Occipital lobe (tissue), 1 donor: ENCODE measurements at regions not wholly inside any gene's neighbourhood (a gene's known extent, or its start where the extent isn't known, plus 50 kb on each side); places are given as distances from the start of the nearest gene placed in this dataset.

Experiments
- DNase-seq: peaks from one replicate; lab custom pipeline; 2025; lab: John Stamatoyannopoulos, UW

DNA sequence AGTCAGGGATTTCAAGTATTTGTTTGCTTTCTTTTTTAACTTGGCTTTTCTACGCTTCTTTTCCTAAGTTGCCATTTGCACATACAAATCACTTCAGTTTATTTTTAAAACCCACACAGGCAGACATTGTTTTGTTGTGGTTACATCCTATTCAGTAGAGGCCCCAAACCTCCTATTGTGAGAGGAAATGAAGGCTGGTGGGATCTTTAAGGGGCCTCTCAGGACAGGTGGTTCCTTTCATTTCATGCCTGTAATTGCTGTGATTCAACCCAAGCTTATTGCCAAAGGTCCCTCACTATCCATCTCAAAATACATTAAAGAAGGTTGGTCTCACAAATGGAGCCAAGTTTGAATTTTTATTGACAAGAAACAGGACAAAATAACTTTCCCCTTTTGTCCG lies 257.1 kb downstream of the ADAMTS20 start:
- no peak for DNase-seq

DNA sequence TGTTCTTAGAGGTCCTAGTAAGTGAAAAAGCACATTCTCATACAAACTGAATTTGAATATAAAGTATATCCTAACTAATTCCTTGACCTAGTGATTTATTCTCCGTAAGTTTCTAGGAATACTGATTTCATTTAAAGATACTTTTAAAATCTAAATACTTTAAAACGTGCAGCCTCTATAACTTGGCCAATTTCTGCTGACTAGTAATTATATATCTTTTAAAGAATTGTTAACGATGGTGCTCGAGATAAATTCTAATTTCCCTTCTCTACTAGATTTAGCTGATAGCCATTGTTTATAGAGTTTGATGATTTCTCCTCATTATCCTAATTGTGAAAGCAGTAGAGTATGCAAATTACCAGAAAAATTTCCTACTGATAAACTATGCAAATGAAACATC lies 257.9 kb downstream of the ADAMTS20 start:
- DNase-seq, result no peak

GRCh38 chr12:43293396-43293795 lies 258.6 kb downstream of the ADAMTS20 start:
- DNase-seq, result no peak

GRCh38 chr12:43292699-43293098 lies 259.3 kb downstream of the ADAMTS20 start:
- no peak for DNase-seq

GRCh38 chr12:43291516-43291915 lies 260.5 kb downstream of the ADAMTS20 start:
- DNase-seq, result no peak

DNA sequence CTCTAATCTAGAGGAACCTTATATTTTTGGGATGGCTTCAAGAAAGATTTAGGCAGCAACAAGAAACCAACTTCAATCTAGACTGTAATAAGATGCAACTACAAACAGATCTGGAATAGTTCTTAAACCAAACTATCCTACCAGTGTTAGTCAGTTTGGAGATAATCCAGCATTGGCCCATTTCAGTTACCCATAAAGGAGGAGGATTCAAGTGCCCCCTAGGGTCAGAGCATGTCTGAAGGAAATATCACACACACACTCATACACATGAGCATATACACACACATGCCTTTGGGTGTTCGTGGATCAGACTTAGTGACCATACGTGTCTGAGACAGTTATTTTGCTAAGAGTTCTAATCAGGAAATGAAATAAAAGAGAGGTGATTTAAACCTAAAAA lies 261.2 kb downstream of the ADAMTS20 start:
- DNase-seq, result no peak

DNA sequence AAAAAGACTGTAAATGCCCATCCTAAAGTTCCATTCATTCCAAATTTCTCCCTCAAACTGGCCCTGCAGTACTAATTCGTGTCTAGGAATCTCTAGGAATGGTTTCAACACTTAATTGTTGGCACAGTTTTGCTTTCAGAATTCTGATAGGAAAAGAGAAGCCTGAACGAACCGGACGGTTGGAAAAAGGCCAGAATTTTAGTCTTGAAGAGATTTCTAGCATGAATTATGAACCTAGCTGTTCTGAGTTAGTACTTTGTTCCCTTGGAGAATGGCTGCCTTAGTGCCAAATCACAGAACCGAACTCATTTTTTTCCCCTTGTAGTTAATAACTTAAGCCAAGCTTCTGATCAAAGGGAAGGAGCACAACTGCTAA lies 262.6 kb downstream of the ADAMTS20 start:
- no peak for DNase-seq

- no peak for DNase-seq
Observed at GRCh38 chr12:43288671-43289425, 263.2 kb downstream of the ADAMTS20 start.

DNA sequence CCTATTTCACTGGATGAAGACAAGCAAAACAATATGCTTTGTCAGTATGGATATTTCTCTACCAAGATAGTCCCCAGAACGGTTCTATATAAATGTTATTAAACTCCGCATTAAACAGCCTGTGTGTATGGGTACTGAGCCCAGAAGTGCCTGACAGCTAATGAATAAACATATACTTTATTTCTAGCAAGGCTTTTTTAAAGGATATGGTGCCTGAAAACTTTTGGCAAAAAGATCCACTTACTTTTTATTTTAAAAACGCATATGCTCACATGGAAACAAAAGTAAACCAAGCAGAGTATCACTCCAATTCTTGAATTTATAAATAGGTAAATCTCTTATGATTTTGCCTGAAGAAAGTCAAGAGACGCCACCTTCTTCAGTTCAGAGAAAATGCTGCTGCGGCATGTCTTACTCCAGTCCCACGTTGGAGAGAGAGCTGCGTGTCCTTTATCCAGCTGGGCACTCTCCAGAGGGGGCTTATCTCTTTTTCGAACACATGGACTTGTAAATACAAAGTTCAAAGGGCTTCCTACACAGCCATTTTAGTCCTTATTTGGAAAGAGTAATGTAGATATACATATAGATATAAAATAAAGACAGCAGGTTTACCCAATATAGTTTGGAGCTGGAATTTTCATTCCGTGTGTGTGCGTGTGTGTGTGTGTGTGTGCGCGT lies 264.2 kb downstream of the ADAMTS20 start:
- DNase-seq, result no peak

- DNase-seq, result no peak
Observed at GRCh38 chr12:43286986-43287385, 265.0 kb downstream of the ADAMTS20 start.

DNA sequence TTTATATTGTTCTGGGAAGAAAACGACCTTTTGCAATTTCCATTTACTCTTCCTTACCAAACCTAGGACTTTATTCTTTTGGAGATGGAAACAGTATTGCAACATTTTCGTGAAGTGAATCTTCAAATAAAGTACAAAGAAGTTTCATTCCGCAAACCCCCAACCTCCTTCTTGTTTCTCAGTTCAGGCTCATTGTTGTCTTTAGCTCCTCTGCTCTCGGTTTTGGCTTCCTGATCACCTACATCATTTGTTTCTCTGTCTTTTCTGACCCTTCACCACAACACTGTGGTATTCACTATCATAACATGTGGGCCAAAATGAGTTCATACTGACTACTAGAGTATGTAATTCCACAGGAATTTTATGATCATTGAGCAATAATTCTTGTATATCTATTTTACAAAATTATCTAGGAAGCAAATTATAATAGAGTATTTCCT lies 266.8 kb downstream of the ADAMTS20 start:
- DNase-seq, result no peak

DNA sequence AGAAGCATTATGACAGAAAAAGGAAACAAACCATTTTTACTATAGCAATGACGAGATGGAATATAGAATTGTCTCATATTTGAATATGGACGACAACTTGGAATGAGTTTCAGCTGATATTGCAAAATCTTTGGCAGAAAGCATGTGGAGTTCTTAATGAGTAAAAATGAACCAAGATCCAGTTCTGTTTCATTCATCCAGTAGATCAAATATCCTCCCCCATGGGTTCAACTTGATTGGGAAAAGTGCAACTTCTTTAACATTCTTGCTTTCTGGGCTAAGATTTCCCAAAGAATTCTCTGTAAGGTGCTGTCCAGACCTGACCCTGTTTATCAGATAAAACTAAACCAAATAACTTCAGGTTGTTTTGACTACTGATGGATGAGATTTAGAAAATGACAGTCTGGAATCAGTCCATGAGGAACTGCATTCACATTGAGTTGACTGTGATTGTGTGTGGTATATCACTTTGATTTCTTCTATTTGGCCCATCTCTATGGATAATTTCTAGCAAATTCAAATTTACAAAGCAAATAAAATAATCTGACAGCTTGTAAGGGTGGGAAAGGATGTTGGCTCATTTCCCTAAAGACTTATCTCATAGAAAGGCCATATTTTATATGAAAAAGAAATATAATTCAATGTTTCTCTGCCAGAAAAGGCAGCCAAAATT lies 267.4 kb downstream of the ADAMTS20 start:
- DNase-seq, result no peak

DNA sequence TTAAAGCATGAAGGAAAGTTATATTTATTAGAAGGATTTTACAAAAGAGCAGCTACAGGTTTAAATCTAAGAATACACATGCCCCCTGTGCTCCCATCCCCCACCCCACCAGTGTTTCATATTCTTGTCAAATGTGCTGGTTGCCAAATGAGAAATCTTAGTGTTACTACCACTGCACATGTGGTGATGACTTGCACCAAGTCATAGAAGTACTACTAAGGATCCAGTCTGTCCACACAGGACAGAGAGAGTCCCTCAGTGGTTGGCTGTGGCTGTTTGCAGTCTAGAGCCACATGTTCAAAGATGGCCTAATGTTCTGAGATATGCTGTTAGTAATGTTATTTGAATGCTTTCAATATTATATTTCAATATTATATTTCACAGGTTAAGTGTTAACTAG lies 268.8 kb downstream of the ADAMTS20 start:
- DNase-seq, result no peak

DNA sequence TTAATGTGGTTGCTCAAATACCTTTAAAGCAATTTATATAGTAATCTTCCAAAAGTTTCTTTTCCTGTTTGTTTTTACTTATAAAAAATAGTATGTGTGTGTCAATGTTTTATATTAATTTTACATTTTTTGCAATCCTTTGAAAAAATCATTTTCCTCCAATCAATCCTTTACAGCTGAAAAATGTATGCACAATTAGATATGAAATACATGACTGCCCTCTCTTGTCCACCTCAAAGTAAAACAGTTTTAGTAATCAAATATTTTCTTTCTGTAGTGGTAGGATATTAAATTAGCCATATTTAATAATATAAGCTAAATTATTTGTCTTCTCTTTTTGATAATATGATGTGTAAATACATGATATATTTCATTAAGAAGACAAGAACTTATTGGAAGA lies 269.9 kb downstream of the ADAMTS20 start:
- no peak for DNase-seq

- no peak for DNase-seq
Observed at GRCh38 chr12:43281563-43281962, 270.4 kb downstream of the ADAMTS20 start.

DNA sequence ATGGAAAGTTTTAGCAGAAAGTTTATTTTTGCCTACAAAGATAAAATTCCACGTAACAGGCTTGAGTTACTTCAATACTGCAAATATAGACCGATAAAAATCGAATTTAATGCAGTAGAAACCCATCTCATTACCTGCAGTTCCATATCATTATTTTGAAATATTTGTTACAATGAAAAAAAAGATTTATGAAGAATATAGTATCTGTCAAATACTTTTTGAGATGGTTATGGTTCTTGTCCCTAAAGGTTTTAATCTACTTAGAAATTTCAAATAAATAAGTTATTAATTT lies 273.5 kb downstream of the ADAMTS20 start:
- DNase-seq, result no peak

DNA sequence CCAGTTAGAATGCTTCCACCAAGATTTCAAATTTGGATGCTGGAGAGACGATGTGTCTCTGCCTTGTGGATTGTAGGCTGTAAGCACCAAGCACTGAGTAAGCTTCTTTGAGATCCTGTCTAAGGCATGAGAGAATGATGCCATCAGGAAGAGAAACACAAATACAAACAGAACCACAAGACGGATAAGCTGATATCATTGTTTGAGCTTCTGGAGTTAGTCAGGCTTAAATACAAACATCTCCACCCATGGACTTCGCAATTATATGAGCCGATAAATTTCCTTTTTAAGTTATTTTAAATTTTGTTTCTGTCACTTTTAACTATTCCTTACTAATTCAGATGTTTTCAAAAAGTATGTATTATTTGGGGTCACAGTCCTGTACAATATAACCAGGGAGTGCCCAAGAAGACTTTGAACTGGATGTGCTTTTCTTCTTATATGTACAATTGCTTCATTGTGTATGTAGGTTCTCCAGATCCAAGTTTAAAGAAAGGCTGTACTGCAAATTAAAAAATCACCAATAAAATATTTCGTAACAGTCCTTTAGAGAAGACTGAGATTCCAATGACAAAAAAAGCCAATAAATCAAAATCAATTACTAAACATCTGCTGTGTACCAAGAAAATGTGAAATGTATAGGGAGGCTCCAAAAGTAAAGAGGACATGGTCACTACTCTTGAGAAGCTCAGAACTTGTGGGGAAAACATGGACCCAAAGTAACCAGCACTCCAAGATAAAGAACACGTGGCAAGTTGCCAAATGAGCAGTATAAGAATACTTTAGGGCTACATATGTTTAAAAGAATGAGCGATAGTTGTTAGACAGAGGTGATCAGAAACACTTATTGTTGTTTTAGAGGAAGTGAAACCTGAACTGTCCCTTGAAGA lies 274.1 kb downstream of the ADAMTS20 start:
- no peak for DNase-seq

DNA sequence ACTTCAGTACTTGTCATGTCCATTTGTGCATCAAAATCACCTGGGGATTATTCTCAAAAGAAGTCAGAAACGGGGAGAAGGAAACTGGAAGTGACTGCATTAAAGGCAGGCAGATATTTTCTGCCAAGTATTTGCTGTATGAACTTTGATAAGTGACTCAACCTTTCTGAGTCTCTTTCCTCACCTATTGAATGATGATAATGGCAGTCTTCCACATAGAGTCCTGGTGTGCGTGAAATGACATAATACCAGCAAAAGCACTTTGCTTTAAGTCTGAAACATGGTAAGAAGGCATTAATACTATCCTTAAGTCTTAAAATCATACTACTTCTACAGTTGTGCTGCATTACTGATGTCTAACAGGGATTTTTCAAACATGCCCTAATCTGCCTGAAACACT lies 278.5 kb downstream of the ADAMTS20 start:
- no peak for DNase-seq

DNA sequence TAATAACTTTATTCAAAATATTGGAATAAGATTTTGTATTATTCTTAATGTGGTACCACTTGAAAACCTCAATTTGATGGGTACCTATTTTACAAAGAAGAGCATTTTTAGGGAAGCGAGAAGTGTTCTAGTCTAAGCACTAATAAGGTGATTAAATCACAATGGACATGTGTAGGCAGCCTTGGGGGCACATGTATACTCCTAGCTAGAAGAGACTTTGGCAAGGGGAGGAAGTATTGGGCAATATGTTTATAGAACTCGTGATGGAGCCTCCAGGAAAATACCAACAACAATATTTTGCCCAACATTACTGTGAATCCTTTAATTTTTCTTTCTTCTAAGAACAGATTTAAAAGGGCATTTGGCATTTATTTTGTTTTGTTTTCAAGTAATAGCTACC lies 280.3 kb downstream of the ADAMTS20 start:
- no peak for DNase-seq

DNA sequence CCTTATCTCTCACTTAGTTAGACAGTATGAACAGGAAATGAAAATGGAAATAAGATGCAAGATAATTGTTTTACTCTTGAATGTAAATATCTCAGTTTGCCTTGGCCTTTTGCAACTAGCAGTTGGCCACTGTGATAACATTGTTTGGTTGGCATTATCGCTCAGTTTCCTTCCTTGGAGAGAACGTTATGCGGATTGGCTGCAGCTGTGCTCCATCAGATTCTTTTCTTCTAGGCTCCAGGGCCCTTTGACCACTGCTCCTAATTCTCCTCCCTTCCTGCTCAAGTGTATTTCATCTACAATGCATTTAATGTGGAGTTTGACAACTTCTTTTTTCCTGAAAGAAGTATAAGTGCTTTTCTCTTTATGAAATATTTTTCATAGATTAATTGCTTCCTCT lies 284.2 kb downstream of the ADAMTS20 start:
- DNase-seq, result no peak

- no peak for DNase-seq
Observed at GRCh38 chr12:43261701-43262100, 290.3 kb downstream of the ADAMTS20 start.

DNA sequence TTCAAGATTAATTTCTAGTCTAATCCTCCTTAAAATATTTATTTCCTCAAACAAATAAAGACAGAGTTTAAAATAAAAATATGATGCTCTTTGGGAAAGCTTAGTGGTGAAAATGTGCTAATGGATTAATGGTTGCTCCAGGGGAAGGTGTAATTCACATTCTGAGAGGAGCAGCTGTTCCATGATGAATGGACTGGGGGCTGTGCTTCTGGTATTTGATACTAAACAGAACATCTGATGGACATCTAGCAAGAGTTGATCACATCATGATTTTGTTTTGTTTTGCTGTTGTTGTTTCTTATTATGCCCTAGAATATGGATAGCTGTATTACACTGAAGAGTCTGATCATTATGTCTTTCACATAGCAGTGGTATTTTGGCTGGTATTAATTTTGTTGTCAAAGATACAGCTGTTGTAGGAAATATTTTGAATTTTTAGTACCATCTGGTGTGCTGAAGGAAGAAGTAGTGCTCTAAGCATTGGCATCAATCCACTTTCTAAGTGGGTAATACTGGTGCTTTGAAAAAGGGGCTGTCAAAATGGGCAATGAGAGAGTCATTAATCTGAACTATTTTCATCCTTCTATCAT lies 296.4 kb downstream of the ADAMTS20 start:
- DNase-seq, result no peak
